ENCODE measurements at regions not wholly inside any gene's neighbourhood (a gene's known extent, or its start where the extent isn't known, plus 50 kb on each side); places are given as distances from the start of the nearest gene placed in this dataset.

DNA sequence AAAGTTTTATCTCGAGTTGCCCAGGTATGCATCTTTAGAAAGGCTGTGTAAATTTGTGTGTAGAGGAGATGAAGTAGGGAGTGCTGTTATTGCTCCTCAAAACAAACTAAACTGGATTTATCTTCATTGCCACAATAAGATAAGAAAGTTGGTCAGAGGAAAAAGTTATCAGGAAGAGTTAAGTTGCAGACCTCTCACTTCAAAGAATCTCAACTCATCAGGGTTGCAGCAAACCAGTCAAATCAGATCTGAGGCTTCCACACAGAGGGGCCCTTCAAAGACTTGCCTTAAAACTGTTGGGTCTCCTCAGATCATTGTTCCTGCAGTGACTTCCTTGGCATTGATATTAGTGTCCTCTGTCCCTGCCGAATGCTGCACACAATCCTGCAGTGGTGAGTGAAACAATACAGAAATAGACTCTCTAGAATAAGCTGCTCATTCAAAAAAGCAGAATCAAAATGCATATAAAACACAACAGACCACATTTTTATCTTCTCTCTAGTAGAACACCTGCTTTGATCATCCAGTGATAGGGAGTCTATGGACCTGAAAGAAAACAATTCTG lies 191.2 kb upstream of the CBLB start:
- H3K4me3 ChIP-seq, result no peak overlapping the region
- H3K9me3 ChIP-seq, result no peaks in the 10 kb centered on the region
- H3K36me3 ChIP-seq, result no peaks in the 10 kb centered on the region
- H3K4me1 ChIP-seq, result no peaks in the 10 kb centered on the region
- TF ChIP-seq, protein P1, sequence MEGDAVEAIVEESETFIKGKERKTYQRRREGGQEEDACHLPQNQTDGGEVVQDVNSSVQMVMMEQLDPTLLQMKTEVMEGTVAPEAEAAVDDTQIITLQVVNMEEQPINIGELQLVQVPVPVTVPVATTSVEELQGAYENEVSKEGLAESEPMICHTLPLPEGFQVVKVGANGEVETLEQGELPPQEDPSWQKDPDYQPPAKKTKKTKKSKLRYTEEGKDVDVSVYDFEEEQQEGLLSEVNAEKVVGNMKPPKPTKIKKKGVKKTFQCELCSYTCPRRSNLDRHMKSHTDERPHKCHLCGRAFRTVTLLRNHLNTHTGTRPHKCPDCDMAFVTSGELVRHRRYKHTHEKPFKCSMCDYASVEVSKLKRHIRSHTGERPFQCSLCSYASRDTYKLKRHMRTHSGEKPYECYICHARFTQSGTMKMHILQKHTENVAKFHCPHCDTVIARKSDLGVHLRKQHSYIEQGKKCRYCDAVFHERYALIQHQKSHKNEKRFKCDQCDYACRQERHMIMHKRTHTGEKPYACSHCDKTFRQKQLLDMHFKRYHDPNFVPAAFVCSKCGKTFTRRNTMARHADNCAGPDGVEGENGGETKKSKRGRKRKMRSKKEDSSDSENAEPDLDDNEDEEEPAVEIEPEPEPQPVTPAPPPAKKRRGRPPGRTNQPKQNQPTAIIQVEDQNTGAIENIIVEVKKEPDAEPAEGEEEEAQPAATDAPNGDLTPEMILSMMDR (IDR thresholded peaks at IDR 0.05), result no peak
- TF ChIP-seq POLR2A (IDR thresholded peaks at IDR 0.05), result no peak
- intact Hi-C loops (cut with DNase I; ENCODE audit: low total_unique reads), result no loop called here
- DNase-seq, result no peak
- no peaks in the 10 kb centered on the region for H3K27me3 ChIP-seq
- H3K27ac ChIP-seq, result no peak overlapping the region

DNA sequence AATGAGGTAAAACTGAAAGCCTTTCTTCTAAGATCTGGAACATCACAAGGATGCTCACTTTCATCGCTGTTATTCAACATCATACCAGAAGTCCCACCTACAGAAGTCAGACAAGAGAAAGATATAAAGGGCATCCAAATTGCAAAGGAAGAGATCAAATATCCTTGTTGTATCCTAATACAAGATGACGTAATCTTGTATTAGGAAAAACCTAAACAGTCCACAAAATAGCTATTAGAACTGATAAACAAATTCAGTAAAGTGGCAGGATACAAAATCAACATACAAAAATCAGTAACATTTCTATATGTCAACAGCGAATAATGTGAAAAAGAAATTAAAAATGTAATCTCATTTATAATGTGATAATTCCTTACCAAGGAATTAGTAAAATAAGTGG lies 195.1 kb upstream of the CBLB start:
- TF ChIP-seq POLR2A (IDR thresholded peaks at IDR 0.05), result no peak
- TF ChIP-seq, protein P1 (IDR thresholded peaks at IDR 0.05), result no peak
- Histone ChIP-seq H3K27ac (no peak overlapping the region), H3K4me3 (no peak overlapping the region), H3K4me1 (no peaks in the 10 kb centered on the region), H3K9me3 (no peaks in the 10 kb centered on the region), H3K36me3 (no peaks in the 10 kb centered on the region), H3K27me3 (no peaks in the 10 kb centered on the region)
- intact Hi-C loops (cut with DNase I; ENCODE audit: low total_unique reads), result no loop called here
- DNase-seq, result no peak

DNA sequence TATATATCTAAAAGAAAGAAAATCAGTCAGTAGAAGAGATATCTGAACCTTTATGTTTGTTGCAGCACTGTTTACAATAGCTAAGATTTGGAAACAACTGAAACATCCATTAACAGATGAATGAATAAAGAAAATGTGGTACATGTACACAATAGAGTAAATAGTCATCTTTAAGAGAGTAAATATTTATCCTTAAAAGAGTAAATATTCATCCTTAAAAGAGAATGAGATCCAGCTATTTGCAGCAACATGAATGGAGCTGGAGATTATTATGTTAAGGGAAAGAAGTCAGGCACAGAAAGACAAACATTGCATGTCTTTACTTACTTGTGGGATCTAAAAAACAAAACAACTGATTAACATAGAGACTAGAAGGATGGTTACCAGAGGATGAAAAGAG lies 197.0 kb upstream of the CBLB start:
- H3K4me1 ChIP-seq, result no peaks in the 10 kb centered on the region
- H3K36me3 ChIP-seq, result no peaks in the 10 kb centered on the region
- no peaks in the 10 kb centered on the region for H3K9me3 ChIP-seq
- no peak overlapping the region for H3K27ac ChIP-seq
- intact Hi-C loops (cut with DNase I; ENCODE audit: low total_unique reads), result no loop called here
- no peaks in the 10 kb centered on the region for H3K27me3 ChIP-seq
- no peak overlapping the region for H3K4me3 ChIP-seq
- TF ChIP-seq POLR2A (IDR thresholded peaks at IDR 0.05), result no peak
- TF ChIP-seq, protein P1 (IDR thresholded peaks at IDR 0.05), result no peak
- no peak for DNase-seq

DNA sequence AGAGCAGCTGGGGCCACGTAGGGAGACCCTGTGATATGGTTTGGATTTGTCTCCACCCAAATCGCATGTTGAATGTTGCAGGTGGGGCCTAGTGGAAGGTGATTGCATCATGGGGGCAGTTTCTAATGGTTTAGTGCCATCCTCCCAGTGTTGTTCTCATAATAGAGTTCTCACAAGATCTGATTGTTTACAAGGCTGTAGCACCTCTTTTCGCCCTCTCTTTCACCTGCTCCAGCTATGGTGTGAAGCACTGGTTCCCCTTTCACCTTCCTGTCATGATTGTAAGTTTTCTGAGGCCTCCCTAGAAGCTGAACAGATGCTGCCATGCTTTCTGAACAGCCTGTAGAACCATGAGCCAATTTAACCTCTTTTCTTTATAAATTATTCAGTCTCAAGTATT lies 198.9 kb upstream of the CBLB start:
- intact Hi-C loops (cut with DNase I; ENCODE audit: low total_unique reads), result no loop called here
- no peaks in the 10 kb centered on the region for H3K4me1 ChIP-seq
- no peak for DNase-seq
- H3K27ac ChIP-seq, result no peak overlapping the region
- no peak for TF ChIP-seq POLR2A (IDR thresholded peaks at IDR 0.05)
- TF ChIP-seq, protein P1 (IDR thresholded peaks at IDR 0.05), result no peak
- H3K9me3 ChIP-seq, result no peaks in the 10 kb centered on the region
- no peaks in the 10 kb centered on the region for H3K36me3 ChIP-seq
- H3K4me3 ChIP-seq, result no peak overlapping the region
- no peaks in the 10 kb centered on the region for H3K27me3 ChIP-seq

DNA sequence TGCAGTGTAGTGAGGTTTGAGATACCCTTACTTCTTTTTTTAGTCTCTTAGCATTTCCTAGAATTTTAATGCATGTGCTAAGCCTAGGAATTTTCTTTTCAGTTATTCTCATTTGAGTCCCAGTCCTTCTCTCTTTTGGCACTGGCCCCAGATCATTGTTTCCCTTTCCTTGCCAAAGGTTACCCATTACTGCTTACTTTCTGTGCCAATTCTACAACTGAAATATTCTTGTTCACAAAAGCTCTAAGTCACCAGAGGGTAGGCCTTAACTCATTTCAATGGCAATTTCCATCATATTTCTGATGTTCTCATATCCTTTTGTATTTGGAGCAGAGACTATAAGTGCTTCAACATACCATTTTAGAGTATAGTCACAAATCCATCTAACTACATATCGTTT lies 199.6 kb upstream of the CBLB start:
- no peak overlapping the region for H3K4me3 ChIP-seq
- no peaks in the 10 kb centered on the region for H3K4me1 ChIP-seq
- DNase-seq, result no peak
- intact Hi-C loops (cut with DNase I; ENCODE audit: low total_unique reads), result no loop called here
- TF ChIP-seq POLR2A (IDR thresholded peaks at IDR 0.05), result no peak
- TF ChIP-seq, protein P1 (IDR thresholded peaks at IDR 0.05), result no peak
- H3K27ac ChIP-seq, result no peak overlapping the region
- H3K27me3 ChIP-seq, result no peaks in the 10 kb centered on the region
- H3K9me3 ChIP-seq, result no peaks in the 10 kb centered on the region
- H3K36me3 ChIP-seq, result no peaks in the 10 kb centered on the region

Measured in uterus (tissue), 3 donors.